Skeletal muscle cell (primary cell): ENCODE measurements at regions not wholly inside any gene's neighbourhood (a gene's known extent, or its start where the extent isn't known, plus 50 kb on each side); places are given as distances from the start of the nearest gene placed in this dataset.
"Not testable (repeated sequence)": the region's sequence is repeated elsewhere in the genome, so short reads cannot be mapped to it uniquely, and the experiment has no call there.

Experiments used
- DNase-seq: peaks from one replicate; pipeline ENCODE4 v3.0.0-alpha.2; 2010; ENCODE audit warnings: low read depth
- H3K4me3 ChIP-seq: 2 replicates; pipeline ENCODE4 v1.5.1; 2011; ENCODE audit warnings: low read depth, mild to moderate bottlenecking, control low read depth, low read length, moderate library complexity

- H3K4me3 ChIP-seq, result no peak overlapping the region
- no peak for DNase-seq
Measured at GRCh38 chr6:67887747-67888545, 747.1 kb upstream of the ADGRB3 start.

GRCh38 chr6:67887419-67887746 is 747.7 kb upstream of the ADGRB3 start:
- H3K4me3 ChIP-seq, result no peak overlapping the region

GRCh38 chr6:67886840-67887292 is 748.2 kb upstream of the ADGRB3 start:
- no peak overlapping the region for H3K4me3 ChIP-seq
- no peak for DNase-seq

More at GRCh38 chr6:67887419-67887746, 747.7 kb upstream of the ADGRB3 start:
- DNase-seq, result no peak

DNA sequence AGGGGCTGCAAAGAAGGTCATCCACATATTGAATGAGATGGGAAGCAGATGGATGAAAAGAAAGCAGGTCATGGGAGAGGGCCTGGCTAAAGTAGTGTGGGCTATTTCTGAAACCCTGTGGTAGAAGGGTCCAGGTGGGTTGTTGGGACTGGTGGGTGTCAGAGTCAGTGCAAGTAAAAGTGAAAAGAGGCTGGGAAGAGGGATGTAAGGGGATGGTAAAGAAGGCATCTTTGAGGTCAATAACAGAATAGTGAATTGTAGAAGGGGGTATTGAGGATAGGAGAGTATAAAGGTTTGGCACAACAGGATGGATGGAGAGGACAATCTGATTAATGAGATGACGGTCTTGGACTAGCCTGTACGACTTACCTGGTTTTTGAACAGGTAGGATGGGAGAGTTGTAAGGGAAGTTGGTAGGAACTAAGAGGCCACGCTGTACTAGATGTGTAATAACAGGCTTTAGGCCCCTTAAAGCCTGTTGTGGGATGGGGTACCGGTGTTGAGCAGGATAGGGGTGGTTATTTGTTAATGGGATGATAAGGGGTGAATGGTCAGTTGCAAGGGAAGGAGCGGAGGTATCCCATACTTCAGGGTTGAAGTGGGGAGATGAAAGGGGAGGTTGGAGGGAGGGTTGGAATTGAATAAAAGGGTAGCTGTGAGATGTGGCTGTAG is 748.9 kb upstream of the ADGRB3 start:
- no peak for DNase-seq

DNA sequence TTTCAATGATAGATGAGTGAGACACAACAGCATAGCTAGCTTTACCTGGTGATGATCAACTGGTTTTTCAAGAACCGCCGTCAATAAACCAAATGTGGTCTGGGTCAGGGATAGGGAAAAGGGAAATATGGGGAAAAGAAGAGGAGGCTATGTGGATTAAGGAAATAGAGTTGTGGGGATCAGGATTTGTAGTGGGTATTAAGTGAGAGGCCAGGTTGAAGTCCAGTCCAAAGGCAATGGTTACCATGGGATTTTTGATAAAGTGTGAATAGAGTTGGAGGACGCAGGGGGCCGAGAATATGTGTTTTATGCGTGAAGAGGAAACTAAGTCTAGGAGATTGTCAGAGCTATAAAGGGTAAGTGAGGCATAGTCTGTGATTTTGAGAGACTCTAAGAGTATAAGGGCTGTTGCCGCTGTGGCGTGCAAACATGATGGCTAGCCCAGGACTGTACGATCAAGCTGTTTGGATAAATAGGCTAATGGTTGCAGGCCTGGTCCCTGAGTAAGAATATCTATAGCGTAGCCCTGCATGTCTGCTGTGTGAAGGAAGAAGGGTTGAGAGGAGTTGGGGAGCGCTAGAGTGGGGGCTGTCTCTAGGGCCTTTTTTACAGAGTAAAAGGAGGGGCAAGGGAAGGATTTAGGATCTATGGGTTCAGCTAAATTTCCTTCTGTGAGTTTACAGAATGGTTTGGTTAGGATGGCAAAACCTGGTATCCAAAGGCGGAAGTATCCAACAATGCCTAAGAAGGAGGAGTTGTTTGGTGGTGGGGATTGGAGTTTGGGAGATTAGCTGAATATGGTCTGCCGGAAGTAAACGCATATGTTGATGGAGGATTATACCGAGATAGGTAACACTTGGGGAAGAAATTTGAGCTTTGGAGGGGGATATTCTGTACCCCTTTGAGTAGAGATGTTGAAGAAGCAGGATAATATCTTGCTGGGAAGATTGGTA is 749.7 kb upstream of the ADGRB3 start:
- no peak overlapping the region for H3K4me3 ChIP-seq
- DNase-seq, result no peak

More for the DNA sequence above, 748.9 kb upstream of the ADGRB3 start:
- no peak overlapping the region for H3K4me3 ChIP-seq

GRCh38 chr6:67884442-67884841 is 750.6 kb upstream of the ADGRB3 start:
- no peak for DNase-seq
- no peak overlapping the region for H3K4me3 ChIP-seq

DNA sequence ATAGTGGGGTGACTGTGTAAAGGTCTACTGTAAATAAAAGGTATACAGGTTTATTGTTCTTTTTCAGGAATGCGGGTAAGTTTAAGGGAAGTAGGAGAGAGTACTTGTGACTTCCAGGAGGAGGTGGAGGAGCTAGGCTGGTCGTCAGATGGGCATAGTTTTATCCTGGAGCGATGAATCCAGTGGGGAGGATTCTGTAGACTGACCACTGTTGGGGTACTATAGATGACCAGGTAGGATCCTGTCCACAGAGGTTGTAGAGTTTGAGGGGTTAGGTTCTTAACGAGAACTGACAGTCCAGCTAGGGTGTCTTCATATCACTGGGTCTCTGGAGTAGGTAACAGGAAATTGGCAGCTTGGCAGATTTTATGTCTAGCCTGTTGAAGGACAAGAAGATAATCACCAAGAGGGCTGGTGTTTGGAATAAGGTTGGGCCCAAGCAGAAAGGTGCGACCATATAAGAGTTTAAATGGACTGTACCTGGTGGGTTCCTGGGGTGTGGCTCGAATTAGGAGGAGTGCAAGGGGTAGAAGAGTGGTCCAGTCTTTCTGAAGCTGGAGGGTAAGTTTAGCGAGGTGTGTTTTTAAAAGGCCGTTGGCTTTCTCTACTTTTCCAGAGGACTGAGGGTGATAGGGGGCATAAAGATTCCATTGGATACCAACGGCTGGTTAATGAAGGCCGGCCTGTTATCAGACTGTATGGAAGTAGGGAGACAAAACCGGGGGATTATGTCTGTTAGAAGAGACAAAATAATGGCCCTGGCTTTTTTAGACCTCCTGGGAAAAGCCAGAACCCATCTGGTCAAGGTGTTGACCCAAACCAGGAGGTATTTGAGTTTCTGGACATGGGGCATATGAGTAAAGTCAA is 751.3 kb upstream of the ADGRB3 start:
- no peak overlapping the region for H3K4me3 ChIP-seq

GRCh38 chr6:67882436-67883311 is 752.4 kb upstream of the ADGRB3 start:
- no peak for DNase-seq
- H3K4me3 ChIP-seq, result no peak overlapping the region

More for the DNA sequence above, 751.3 kb upstream of the ADGRB3 start:
- no peak for DNase-seq

GRCh38 chr6:67881706-67882065 is 753.4 kb upstream of the ADGRB3 start:
- H3K4me3 ChIP-seq, result no peak overlapping the region
- no peak for DNase-seq

DNA sequence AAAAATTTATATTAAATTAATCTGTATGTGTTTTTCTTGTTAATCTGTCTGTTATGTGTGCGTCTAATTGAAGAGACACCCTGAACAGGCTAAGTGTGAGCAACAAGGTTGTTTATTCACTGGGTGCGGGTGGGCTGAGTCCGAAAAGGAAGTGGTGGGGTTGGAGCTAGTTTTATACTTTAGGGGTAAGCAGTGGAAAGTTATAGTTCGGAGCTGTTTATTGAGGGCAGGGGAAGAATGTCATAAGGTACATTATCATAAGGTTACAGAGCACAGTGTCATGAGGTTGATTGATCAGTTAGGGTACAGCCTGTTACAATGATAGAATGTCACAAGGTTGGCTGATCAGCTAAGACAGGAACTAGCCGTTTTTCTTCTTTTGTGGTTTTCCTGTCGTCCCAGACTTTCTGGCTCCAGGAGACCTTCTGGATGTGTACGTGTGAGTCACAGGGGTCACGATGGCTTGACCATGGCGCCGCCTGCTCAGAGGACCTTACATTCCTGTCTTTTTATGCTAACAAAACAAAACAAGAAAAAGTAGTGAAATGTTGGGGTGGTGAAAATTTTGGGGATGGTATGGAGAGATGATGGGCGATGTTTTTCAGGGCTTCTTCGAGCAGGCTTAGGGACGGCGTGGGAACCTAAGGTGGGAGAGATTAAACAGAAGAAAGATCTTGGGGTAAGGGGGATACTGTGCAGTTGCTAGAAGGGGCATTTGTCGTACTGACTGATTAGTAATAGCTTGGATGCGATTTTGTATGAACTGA is 754.0 kb upstream of the ADGRB3 start:
- H3K4me3 ChIP-seq, result no peak overlapping the region
- DNase-seq, result no peak

- not testable (repeated sequence) for DNase-seq, H3K4me3 ChIP-seq
Measured at GRCh38 chr6:67880343-67880742, 754.7 kb upstream of the ADGRB3 start.

- DNase-seq, H3K4me3 ChIP-seq: not testable (repeated sequence)
Measured at GRCh38 chr6:67879928-67880327, 755.2 kb upstream of the ADGRB3 start.

GRCh38 chr6:67879105-67879904 is 755.8 kb upstream of the ADGRB3 start:
- not testable (repeated sequence) for DNase-seq, H3K4me3 ChIP-seq

DNA sequence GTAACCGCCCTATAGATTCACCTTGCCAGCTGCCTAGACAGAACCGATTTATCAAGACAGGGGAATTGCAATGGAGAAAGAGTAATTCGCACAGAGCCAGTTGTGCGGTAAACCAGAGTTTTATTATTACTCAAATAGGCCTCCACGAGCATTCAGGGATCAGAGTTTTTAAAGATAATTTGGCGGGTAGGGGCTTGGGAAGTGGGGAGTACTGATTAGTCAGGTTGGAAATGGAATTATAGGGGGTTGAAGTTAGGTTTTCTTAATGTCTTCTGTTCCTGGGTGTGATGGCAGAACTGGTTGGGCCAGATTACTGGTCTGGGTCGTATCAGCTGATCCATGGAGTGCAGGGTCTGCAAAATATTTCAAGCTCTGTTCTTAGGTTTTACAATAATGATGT is 756.9 kb upstream of the ADGRB3 start:
- not testable (repeated sequence) for DNase-seq, H3K4me3 ChIP-seq

DNA sequence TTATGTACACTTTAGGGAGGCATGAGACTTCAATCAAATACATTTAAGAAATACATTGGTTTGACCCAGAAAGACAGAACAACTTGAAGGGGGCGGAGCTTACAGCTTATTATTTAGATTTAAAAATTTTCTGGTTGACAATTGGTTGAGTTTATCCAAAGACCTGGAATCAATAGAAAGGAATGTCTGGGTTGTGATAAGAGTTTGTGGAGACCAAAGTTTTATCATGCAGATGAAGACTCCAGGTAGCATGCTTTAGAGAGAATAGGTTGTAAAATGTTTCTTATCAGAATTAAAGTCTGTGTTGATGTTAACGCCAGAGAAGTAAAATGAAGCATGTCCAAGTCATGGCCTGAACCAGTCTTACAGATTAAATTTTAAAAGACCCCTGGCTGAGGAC is 757.8 kb upstream of the ADGRB3 start:
- no peak overlapping the region for H3K4me3 ChIP-seq
- no peak for DNase-seq

DNA sequence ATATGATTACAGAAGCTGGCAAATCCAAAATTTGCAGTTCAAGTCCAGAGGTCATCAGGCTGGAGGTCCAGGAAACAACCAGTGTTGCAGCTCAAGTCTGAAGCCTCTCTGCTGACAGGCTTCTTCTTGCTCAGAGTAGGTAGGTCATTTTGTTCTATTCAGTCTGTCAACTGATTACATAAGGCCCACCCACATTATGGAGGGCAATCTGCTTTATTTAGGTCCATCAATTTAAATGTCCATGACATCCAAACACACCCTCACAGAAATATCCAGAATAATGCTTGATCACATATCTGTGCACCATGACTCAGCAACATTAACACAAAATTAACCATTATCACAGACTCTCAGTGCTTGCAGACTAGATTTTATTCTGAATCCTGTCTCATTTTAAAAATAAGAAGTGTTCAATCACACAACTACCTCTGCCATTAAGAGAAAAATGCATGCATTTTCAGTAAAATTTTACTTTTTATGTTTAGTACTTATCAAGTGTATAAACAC is 759.2 kb upstream of the ADGRB3 start:
- no peak overlapping the region for H3K4me3 ChIP-seq
- DNase-seq, result no peak
